Parathyroid adenoma (tissue), 2 donors: ENCODE measurements at regions not wholly inside any gene's neighbourhood (a gene's known extent, or its start where the extent isn't known, plus 50 kb on each side); places are given as distances from the start of the nearest gene placed in this dataset.

Experiments used
- H2AFZ ChIP-seq: fragments of 300-600 bp; sonication (generic); one replicate; pipeline ENCODE4 v1.7.0; 2017; ENCODE audit warnings: antibody characterized with exemption, mild to moderate bottlenecking
- H3K27ac ChIP-seq: fragments of 300-600 bp; sonication (generic); one replicate; pipeline ENCODE4 v1.7.0; 2017
- H3K27me3 ChIP-seq: fragments of 300-600 bp; sonication (generic); one replicate; pipeline ENCODE4 v1.7.0; 2017; ENCODE audit warnings: low read length; ENCODE audit not compliant: control insufficient read depth, insufficient read depth
- H3K36me3 ChIP-seq: fragments of 300-600 bp; sonication (generic); one replicate; pipeline ENCODE4 v1.7.0; 2017; ENCODE audit warnings: low read length; ENCODE audit not compliant: control insufficient read depth, insufficient read depth
- H3K4me1 ChIP-seq: fragments of 300-600 bp; sonication (generic); one replicate; pipeline ENCODE4 v1.7.0; 2017; ENCODE audit warnings: control low read depth
- H3K4me2 ChIP-seq: fragments of 300-600 bp; sonication (generic); one replicate; pipeline ENCODE4 v1.7.0; 2017; ENCODE audit warnings: low read length
- H3K4me3 ChIP-seq: fragments of 300-600 bp; sonication (generic); one replicate; pipeline ENCODE4 v1.7.0; 2017; ENCODE audit warnings: low read depth, low read length
- H3K79me2 ChIP-seq: fragments of 300-600 bp; sonication (generic); one replicate; pipeline ENCODE4 v1.7.0; 2017; ENCODE audit warnings: control low read depth
- H3K9ac ChIP-seq: fragments of 300-600 bp; sonication (generic); one replicate; pipeline ENCODE4 v1.7.0; 2017; ENCODE audit warnings: mild to moderate bottlenecking
- H3K9me3 ChIP-seq: fragments of 300-600 bp; sonication (generic); one replicate; pipeline ENCODE4 v1.7.0; 2017; ENCODE audit warnings: low read length; ENCODE audit not compliant: control insufficient read depth
- TF ChIP-seq, protein P1 (sequence below): fragments of 300-600 bp; sonication (generic); IDR thresholded peaks from one replicate; pipeline ENCODE4 v1.7.0; 2017; ENCODE audit warnings: antibody characterized with exemption, mild to moderate bottlenecking
- donor health status: primary hyperparathyroidism.

DNA sequence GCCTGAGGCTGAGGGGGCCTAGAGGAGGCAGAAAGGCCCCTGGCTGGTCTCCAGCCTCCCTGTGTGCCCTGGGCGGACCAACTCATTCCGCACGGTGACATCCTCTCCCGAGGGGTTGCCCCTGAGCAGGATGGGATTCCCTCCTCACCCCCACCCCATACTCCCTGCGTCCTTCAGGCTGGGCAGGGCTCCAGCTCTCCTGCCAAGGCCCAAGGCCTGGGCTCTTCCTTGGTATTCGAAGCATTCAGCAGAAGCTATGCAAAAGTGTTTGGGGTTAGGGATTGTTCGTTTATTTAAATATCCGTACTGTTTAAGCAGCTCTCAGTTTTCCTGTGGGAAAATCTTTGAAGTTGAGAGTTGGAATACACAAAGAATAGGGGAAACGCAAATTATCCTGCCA, 113.1 kb upstream of the RAB12 start:
- H3K9me3 ChIP-seq: no peaks in the 10 kb centered on the region
- H3K27me3 ChIP-seq: no peaks in the 10 kb centered on the region
- no peaks in the 10 kb centered on the region for H3K4me1 ChIP-seq
- no peaks in the 10 kb centered on the region for H3K36me3 ChIP-seq
- H3K27ac ChIP-seq: no peak overlapping the region
- H3K4me3 ChIP-seq: no peak overlapping the region
- no peaks in the 10 kb centered on the region for H3K79me2 ChIP-seq
- H2AFZ ChIP-seq: no peak overlapping the region
- TF ChIP-seq, protein P1, sequence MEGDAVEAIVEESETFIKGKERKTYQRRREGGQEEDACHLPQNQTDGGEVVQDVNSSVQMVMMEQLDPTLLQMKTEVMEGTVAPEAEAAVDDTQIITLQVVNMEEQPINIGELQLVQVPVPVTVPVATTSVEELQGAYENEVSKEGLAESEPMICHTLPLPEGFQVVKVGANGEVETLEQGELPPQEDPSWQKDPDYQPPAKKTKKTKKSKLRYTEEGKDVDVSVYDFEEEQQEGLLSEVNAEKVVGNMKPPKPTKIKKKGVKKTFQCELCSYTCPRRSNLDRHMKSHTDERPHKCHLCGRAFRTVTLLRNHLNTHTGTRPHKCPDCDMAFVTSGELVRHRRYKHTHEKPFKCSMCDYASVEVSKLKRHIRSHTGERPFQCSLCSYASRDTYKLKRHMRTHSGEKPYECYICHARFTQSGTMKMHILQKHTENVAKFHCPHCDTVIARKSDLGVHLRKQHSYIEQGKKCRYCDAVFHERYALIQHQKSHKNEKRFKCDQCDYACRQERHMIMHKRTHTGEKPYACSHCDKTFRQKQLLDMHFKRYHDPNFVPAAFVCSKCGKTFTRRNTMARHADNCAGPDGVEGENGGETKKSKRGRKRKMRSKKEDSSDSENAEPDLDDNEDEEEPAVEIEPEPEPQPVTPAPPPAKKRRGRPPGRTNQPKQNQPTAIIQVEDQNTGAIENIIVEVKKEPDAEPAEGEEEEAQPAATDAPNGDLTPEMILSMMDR: no peak
- no peak overlapping the region for H3K4me2 ChIP-seq
- H3K9ac ChIP-seq: no peak overlapping the region

DNA sequence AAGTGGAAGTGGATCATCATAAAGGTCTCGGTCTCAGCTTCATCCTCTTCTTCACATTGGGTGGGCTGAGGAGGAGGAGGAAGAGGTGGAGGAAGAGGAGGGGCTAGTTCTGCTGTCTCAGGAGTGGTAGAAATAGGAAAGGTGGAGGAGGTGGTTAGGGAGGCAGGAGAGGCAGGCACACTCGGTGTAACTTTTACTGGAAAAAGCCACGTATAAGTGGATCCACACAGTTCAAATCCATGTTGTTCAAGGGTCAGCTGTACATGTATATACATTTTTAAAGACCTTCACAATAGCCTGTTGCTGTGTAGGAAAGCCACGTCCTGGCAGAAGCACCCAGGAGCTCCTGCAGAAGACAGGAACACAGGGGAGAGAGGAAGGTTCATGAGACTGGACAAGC, 110.3 kb upstream of the RAB12 start:
- no peaks in the 10 kb centered on the region for H3K9me3 ChIP-seq
- TF ChIP-seq, protein P1: no peak
- H3K9ac ChIP-seq: no peak overlapping the region
- no peak overlapping the region for H2AFZ ChIP-seq
- no peaks in the 10 kb centered on the region for H3K36me3 ChIP-seq
- no peaks in the 10 kb centered on the region for H3K4me1 ChIP-seq
- H3K4me3 ChIP-seq: no peak overlapping the region
- no peaks in the 10 kb centered on the region for H3K79me2 ChIP-seq
- H3K27ac ChIP-seq: no peak overlapping the region
- no peaks in the 10 kb centered on the region for H3K27me3 ChIP-seq
- H3K4me2 ChIP-seq: no peak overlapping the region

DNA sequence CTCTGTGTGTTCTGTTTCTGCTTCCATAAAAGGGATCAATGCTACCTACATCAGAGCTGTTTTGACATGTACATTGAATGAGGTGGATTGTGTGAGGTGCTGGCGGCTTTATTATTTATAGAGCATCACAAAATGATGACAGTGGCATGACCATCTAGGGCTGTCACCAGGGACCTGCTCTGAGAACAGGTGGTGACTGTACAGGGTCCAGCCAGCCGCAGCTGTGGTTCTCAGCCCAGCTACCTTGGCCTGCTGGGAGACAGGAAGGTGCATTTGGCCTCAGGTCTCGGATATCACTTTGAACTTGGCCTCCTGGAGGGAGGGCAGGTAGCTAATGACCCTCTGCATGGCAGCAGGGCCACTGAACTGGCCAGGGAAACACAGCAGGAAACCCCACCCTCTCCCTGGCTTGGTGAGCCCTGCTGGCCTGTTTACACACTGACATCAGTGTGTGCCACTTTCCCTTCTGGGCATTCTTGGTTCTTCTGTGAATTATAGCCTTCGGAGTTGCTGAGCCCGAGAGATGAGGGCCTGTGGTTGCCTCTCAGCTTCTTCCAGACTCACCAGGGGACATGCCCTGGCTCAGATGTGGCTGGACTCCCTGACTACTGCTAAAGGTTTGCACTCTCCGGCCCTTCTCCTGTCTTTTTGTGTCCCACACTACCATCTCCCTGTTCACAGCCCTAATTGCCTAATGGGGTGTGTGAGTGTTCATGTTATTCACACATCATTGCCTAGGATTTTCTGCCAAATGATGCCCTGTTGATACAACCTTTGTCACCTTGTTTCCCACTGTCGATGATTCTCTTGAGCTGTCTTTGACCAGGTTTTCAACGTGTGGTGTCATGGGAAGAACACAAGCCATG, 109.2 kb upstream of the RAB12 start:
- no peak overlapping the region for H3K9ac ChIP-seq
- no peak overlapping the region for H3K4me3 ChIP-seq
- no peaks in the 10 kb centered on the region for H3K79me2 ChIP-seq
- no peaks in the 10 kb centered on the region for H3K9me3 ChIP-seq
- H3K4me1 ChIP-seq: no peaks in the 10 kb centered on the region
- TF ChIP-seq, protein P1: no peak
- H3K27me3 ChIP-seq: no peaks in the 10 kb centered on the region
- H2AFZ ChIP-seq: no peak overlapping the region
- H3K36me3 ChIP-seq: no peaks in the 10 kb centered on the region
- no peak overlapping the region for H3K27ac ChIP-seq
- H3K4me2 ChIP-seq: no peak overlapping the region

DNA sequence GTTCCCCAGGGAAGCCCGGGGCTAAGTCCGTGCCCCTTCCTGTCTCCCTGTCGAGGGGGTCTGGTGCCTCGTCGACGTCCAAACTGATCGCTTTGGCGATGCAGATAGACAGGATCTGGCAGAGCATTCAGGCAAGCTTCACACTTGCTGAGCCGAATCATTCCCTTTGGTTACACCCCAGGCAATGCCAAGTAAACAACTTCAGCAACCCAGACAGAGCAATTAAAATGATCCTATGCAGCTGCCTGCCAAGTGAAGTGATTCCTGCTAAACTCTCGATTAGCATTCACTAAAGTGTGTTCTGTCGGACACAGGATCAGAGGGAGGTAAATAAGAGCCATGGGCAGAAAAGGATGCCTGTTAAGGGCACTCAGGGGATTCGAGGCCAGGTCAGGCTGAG, 108.2 kb upstream of the RAB12 start:
- Histone ChIP-seq H3K79me2 (no peaks in the 10 kb centered on the region), H3K9me3 (no peaks in the 10 kb centered on the region), H3K36me3 (no peaks in the 10 kb centered on the region), H3K27ac (no peak overlapping the region), H3K27me3 (no peaks in the 10 kb centered on the region), H2AFZ (no peak overlapping the region), H3K4me3 (no peak overlapping the region), H3K4me2 (no peak overlapping the region), H3K9ac (no peak overlapping the region), H3K4me1 (no peaks in the 10 kb centered on the region)
- TF ChIP-seq, protein P1: no peak

DNA sequence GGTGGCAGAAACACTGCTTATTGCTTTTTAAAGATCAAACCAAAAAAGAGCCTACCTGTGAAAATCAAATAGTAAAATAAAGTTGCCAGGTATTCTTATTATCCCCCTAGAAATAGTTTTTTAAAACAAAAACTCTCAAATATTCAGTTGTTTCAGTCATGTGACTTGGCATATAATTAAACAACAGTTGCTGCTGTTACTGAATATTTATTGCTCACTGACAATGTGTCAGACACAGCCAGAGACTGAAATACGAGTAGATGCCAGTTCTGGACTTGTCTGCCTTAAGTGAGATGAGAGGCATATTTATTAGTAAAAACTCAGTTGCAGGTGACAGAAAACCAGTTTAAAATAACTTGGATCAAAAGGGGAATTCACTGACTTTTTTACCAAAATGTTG, 106.0 kb upstream of the RAB12 start:
- Histone ChIP-seq H3K4me3 (no peak overlapping the region), H3K27me3 (no peaks in the 10 kb centered on the region), H3K27ac (no peak overlapping the region), H2AFZ (no peak overlapping the region), H3K4me1 (no peaks in the 10 kb centered on the region), H3K36me3 (no peaks in the 10 kb centered on the region), H3K9ac (no peak overlapping the region), H3K4me2 (no peak overlapping the region), H3K9me3 (no peaks in the 10 kb centered on the region), H3K79me2 (no peaks in the 10 kb centered on the region)
- TF ChIP-seq, protein P1: no peak
